NT2/D1 (cell line): ENCODE measurements at regions not wholly inside any gene's neighbourhood (a gene's known extent, or its start where the extent isn't known, plus 50 kb on each side); places are given as distances from the start of the nearest gene placed in this dataset.

Experiments used
- SUZ12 ChIP-seq: IDR thresholded peaks from 2 replicates; pipeline ENCODE4 v1.6.1; 2011; ENCODE audit not compliant: insufficient read length, insufficient read depth; ENCODE audit errors: extremely low read depth
- YY1 ChIP-seq: IDR thresholded peaks from 2 replicates; pipeline ENCODE4 v1.6.1; 2011; ENCODE audit not compliant: insufficient read length, insufficient read depth
- ZNF274 ChIP-seq: IDR thresholded peaks from 2 replicates; pipeline ENCODE4 v1.6.1; 2011; ENCODE audit warnings: mild to moderate bottlenecking, low read depth, low read length

DNA sequence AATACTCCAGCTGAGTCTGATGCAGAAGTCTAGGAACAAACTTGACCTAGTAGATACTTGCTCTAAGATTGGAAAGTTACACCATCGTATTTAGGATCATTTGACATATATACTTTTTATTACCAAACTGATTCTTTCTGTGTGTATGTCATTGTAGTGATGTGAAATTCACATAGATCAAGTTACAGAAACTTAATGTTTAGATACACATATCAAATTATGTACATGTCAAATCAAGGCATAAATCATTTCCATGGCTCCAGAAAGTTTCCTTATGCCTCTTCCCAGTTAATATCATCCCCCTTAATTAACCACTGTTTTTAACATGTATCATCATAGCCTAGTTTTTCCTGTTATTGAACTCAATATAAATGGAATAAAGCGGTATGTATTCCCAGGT lies 292.0 kb upstream of the CDH11 start:
- TF ChIP-seq ZNF274 (no peak), YY1 (no peak), SUZ12 (no peak)
